ENCODE measurements at regions not wholly inside any gene's neighbourhood (a gene's known extent, or its start where the extent isn't known, plus 50 kb on each side); places are given as distances from the start of the nearest gene placed in this dataset.

DNA sequence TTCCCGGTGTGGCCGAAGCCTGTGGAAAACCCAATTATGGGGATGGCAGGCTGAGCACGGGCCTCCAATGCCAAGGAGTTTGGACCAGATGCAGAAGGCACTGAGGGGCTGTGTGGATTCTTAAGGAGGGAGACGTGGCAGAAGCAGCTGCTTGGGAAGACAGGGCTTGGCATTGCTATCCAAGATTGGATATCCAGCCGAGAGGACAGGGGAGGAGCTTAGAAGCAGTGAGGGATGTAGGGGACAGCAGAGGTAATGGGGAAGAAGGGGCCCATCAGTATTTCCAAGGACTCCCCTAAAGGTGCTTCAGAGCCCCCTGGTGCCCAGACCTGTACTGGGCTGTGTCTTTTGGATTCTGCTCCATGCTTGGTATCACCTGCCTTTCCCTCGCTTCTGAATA lies 112.8 kb upstream of the TLE3 start:
- no peak for DNase-seq

DNA sequence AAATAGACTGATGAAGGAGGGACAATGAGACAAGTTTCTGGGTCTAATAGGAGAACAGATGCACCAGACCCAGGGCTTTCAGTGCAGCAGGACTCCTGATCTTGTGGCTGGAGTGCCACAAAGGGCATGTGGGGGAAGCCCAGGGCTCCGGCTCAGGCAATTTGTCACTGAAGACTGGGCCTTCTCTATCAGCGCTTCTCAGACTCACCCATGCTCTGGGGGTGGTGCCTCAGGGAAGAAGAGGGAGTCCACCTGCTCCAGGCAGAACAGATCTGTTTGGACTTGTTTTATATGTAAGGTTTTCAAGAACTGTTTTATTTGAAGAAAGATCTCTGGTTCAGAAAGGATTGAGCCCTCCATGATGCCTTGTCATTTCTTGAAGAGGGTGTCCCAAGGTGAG lies 112.4 kb upstream of the TLE3 start:
- no peak for DNase-seq

DNA sequence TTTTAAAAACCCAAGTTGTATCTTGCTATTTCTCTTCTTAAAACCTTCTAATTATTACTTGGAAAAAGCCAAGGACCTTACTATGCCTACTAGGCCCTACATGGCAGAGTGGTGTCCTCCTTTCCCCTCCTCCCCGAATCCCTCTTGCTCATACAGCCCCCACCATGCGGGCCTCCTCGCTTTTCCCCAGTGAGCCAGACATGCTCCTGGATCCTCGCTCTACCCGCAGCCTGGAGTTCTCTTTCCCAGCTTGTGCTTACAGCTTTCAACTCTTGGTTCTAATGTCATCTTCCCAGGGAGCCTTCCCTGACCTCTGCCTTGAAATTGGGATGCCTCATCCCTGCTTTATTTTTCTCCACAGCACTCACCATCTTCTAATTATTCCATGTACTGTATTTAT lies 111.8 kb upstream of the TLE3 start:
- no peak for DNase-seq

DNA sequence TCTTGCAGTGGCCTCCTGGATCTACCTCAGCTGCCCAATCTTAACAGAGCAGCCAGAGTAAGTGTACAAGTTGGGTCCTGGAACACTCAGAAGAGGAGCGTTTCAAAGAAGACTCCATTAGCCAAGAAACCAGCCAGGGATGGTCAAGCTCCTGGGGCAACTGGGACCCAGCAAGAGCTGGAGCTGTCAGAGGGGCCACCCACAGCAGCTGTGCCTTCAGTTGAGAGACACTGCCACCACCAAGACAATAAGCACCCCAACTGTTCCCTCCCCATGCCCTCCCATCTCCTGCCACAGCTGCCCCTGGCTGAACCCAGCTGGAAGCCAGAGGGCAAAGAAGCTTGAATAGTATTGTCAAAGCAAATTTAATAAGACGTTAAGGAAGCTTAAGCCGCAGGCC lies 110.6 kb upstream of the TLE3 start:
- no peak for DNase-seq

DNA sequence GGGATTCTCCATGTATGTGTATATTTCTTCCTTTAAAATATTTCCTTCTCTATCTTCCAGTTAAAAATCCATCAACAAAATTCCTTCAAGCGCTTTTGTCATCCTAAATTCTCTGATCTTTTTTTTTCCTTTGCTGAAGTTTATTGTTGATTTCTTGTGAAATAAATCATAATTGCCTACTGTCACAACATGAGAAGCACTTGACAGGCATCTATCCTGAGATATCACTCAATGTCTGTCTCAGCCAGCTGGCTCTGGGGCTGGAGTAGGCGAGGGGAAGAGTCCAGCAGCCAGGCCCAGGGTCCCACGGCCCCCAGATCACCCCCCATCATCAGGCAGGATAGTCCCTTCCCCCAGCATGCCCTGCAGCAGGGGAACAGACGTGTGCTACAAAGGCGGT lies 109.0 kb upstream of the TLE3 start:
- DNase-seq = no peak

DNA sequence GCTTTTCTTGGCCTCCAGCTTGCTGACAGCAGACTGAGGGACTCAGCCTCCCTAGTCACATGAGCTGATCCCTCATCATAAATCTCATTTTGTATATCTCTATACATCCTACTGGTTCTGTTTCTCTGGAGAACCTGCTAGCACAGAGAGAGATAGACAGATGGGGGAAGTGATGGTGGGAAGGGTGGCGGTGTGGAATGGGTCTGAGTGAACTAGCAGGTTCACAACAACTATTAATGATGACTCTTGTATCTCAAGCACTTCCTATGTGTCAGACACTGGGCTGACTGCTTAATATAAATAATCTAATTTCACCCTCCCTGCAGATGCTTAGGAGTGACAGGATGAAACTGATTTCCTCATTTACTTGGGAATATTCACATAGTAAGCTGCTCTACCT lies 106.9 kb upstream of the TLE3 start:
- DNase-seq = no peak

DNA sequence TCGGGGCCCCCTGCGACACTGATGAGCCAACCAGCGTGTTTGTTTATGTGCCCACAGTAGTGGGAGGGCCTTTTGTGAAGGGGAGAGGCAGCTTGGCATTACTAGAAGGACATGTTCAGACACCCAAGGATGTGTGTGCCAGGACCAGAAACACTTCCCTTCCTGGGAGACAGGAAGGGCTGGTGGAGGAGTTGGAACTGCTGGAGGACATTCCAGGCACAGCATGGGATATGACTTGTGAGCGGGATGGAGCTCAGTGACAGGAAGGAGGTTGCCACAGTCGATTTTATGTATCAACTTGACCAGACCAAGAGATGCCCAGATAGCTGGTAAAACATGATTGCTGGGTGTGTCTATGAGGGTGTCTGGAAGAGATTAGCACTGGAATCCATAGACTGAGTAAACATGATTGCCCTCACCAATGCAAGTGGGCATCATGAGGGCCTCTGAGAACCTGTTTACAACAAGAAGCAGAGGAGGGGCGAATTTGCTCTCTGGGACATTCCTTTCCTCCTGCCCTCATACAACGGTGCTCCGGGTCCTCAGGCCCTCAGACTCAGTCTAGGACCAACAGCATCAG lies 106.4 kb upstream of the TLE3 start:
- no peak for DNase-seq

DNA sequence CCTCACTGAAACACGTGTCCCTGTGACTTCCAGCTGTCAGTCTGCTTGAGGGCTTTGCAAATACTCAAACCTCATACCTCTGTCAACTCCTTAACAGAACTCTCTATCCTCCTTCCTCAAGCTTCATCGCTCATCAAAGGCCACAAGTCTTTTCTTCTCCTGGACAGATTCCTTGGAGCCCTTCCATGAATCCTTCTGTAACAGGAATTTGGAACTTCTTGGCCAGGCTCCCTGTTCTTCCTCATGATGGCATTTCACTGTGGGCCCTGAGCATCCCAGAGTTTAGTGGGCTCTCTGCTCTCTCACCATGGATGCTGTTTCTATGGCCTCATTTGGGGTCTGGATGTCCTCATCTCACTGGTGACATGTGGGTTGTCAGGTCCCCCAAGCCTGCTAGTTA lies 105.0 kb upstream of the TLE3 start:
- DNase-seq = no peak

DNA sequence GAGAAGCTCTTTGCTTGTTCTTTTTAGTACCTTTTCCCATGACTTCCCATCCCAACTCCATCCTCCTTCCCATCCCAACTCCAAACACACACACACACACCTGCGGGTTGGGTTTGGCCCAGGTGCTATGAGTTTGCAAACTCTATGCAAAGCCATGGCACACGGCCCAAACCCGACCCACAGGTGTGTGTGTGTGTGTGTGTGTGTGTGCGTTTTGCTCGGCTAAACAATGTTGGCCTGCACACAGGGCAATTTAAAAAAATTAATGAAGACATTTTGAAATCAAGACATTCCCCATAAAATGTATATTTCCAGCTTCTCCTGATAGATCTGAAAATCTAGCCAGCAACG lies 103.7 kb upstream of the TLE3 start:
- no peak for DNase-seq

DNA sequence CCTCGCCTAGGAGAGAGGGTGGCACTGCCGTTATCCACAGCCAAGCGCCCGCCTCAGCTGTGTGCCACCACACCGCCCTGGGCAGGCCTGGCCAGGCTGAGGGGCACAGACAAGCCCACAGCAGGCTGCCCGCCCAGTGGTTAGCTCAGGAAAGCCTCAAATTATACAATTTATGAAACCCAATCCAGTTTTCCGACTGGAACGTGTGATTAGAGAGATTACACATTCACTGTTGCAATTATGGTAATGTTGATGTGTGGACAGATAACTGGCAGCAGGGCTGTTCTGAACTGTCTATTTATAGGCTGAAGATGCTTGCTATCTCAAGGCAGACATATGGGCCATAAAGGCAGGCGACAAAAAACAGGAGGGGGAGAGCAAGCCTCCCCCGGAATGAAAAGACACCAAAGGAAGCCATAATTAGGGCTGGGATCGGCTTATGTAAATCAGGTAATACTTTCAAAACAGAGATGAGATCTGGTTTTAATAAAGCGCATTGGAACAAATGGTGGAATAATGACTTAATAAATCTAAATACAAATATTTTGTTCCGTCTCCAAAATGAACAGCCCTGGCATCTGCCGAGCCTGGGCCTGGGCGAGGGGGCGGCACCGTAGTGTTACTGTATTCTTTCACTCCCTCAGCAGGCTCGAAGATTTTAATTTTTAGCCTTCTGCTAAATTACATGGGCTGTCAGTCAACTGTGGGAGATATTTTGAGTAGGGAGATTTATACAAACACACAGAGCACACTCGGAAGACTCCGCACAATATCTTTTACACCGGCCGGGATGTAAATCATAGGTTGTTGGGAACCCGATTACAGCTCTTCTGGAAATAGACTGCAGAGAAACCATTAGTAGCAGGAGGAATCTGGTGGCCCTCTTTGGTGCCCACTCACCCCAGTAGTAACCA lies 103.1 kb upstream of the TLE3 start:
- peak; percentile 77 for DNase-seq

DNA sequence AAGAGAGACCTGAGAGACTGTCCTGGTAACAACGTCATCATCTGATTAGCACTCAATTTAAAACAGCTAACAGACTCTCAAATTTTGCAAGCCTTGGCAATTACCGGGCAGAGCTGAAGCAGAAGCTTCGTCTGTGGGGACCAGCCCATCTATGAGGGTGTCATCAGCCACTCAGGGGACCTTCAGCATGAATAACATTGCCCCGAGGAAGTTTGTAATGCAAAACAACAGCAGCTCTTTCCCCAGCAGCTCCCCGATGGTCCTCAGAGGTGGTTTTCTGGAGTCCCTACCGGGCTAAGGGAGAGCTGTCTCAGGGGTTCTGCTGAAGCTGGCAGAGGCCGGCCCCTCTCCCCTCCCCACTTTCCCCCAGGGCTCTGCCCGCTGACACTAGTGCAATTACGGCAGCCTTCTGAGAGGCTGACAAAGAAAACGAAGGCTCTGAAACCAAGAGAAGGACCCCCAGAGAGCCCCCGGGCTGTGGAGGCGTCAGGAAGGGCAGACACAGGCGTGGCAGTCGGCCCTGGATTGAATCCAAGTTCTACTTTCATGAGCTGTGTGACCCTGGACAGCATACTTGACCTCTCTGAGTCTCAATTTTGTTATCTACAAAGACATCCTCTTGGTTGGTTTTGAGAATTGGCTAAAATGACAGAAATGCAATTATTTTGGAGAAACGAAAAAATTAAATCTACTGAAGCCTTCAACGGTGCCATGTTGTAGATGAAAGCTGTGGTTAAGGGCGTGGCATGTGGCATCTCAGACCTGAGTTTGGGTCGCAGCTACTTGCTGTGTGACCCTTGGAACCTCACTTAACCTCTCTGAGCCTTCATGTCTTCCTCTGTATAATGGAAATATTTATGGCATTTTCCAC lies 102.1 kb upstream of the TLE3 start:
- DNase-seq = peak; percentile 40

DNA sequence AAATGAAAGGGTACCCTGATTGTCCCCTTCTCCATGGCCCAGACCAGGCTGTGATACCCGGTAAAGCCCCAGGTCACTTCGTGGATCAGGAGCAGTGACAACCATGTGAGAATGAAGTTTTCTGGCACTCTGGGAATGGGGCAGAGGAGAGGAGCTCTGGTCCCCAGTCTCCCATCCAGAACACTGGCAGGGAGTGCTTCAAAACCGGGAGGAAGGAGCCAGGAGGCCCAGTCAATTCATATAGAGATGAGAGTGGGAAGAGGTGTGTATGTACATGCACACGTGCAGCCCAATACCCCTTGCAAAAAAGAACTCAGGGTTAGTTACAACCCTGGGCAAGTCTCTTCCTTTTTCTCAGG lies 101.4 kb upstream of the TLE3 start:
- no peak for DNase-seq

DNA sequence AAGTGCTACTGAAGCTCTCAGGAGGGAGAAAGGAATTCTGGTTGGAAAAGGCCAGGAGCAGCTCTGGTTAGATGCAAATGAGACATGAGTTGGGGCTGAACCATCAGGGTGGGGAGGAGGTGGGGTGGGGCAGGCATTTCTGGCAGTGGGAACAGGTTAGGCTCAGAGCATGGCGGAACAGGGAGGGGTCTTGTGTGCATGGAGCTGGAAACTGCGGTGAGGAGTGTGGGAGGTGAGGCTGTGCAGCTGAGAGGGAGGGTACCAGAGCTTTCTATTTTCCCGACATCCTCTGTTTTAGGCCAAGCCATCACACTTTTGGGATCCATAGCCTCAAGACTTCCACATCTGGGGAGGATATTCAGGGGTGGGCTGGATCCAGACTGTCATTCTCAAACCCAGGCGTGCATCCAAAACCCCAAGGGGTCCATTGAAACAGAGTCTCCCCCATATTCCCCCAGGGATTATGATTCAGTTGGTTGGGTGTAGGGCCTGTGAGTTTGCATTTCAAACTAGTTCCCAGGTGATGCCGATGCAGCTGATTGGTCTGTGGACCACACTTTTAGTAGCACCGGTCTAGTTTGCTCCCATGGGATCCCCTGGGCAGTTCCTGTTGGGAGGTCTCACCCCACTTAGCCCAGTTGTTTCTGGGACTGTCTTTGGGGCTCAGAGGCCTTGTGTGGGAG lies 100.9 kb upstream of the TLE3 start:
- no peak for DNase-seq

DNA sequence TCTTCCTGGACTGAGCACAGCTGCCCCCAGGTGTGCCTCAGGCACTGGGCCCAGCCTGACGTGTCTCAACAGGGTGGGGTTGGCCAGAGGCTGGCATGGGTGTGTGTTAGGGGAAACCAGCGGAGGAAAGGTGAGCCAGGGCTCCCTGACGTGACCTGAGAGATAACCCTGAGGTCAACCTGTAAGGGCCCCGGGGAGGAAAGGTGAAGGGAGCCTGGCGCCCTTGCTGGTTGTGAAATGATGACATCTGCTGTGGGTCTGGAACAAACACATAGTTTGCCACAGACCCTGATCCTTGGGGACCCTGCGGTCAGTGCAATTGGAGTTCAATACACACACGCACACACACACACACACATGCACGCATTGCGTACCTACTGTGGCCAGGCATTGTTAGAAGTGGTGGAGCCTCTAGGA lies 100.2 kb upstream of the TLE3 start:
- DNase-seq = no peak

DNA sequence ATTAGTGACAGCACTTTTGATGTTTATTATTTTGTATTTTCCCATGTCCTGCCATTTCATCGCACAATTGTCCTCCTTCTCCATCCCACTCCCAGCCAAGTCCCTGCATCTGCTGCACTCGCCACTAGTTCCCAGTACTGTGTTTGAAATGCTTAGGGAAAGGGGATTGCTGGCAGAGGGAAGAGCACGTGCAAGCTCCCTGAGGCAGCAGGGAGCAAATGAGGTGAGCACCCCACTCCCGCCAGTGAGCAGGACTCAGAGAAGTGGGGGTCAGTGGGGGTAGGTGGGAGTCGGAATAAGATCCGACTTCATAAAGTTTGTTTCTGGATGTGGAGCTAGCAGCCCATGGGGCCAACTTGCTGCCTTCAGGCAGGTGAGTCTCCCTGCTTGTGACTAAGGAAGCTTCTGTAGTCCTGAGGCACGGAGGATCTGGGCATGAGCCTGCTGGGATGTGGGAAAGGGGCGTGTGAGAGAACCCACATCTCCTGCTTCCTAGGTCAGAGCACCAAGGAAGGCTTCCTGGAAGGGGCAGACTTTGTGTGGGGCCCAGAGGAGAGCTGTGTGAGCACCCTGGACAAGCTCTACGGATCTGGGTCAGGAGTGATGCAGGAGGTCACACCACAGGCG lies 99.7 kb upstream of the TLE3 start:
- DNase-seq = no peak

DNA sequence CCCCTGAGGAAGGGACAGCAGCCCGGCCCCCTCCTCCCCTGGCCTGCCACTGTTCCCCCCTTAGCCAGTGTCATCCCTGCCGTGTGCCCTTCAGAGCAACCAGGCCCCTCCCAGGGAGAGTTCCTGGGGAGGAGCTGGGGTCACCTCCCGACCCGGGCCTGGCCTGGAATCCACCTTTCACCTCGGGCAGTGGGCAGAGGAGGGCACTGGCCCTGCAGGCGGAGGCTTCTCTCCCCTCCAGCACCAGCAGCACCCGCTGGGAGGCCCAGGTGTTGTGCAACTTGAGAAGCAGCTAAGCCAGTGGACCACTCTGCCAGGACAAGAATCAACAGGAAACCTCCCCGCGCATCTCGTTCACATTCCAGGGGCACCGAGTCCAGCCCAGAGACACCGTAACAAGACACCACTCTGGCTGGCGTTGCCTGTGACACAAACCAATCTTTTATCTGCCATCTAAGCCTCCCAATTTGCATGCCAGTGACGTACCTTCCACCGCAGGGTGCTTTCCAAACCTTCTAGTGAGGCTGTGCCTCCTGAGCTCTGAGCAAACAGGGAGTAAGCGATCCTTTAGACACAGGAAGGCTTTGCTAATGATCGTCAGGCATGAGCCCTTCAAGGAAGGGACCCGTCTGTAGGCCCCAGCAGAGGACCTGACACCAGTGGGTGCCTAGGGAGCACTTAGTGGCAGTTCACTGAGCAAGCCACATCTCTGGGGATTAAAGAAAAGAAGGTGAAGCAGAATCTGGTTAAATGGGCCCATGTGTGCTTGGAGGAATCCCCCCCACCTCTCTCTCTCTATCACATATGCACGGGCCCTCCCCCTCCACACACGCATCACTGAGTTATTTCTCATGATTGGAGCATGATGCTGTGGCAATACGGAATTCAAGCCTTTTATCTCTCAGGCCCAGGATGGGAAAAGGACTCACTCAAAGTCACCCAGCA lies 98.9 kb upstream of the TLE3 start:
- DNase-seq = peak; percentile 71

DNA sequence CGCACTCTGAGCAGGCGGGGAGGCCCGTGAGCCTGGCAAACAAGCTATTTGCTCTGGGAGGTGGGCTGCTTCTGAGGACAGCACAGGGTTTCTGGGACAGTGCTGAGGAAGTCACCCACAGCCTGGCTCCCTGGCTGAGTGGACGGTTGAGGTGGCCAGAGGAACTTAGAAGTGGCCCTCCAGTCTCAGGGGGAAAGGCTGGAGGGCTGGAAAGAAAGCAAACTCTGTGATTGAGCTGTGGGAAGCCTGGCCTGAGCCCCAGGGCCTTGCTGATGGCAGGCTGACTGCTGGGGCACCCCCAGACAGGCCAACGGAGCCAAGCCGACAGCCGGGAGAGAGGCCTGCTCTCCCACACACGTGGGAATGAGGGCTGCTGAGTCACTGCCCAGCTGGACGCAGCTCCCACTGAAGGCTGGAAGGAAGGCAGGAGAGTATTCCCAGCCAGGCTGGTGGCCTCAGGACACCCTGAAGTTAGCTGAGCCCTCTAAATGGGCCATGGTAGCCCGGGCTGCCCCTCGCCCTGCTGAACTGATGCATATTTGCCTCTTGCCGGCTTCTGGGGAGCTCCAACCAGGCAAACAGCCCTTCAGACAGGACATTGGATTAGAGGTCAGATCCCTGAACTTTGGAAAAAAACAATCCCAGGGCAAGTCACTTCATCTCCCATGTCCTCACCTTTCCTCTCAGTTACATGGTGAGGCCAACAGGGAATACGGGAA lies 98.0 kb upstream of the TLE3 start:
- no peak for DNase-seq

DNA sequence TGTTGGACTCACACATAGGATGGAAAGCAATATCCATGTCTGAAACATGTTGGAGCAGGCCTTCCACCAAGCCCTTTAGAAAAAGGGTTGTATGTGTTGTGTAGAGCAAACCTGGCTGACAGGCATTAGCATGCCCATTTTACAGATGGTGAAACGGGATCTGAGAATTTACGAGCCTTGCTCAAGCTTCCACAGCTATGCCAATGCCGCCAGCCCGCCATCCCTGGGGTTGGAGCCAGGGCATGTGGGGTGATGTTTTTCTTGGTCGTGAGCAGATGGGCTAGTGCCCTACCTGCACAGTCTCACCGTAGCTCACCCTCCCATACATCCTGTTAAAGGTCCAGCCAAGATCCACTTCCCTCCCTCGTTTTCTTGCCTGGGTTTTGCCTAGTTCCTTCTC lies 97.5 kb upstream of the TLE3 start:
- DNase-seq = no peak

DNA sequence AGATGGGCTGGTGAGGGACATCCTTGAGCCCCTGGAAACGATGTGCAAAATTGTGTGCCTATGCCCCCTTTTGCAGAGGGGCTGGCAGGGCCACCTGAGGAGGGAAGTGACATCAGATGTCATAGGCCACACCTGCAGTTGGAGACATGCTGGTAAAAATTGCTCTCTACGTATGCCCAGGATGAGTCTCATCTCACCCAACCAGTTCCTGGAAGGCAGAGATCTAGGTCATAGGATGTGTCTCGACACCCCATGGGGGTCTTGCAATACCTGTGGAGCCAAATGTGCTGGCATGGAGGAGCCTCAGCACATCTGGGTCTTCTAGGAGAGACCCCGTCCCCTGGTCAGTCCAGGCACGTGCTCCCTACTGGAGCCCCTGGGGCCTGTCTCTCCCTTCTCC lies 96.5 kb upstream of the TLE3 start:
- DNase-seq = no peak

DNA sequence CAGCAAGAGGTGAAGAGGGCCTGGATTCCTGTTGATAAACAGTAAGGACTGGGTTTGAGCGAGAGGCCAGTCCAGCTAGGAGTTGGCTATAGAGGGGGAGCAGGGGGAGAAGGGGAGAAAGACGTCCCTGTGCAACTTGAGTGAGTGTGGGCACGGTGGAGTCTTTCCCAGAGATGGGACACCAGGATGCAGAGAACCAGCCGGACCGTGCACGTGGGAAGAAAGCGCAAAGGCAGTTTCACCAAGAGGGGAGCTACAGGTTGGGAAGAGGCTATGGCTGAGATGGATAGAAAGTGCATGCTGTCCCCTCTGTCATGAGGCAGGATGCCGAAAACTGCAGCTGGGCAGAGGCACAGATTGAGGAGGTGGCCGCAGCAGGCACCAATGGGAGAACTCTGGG lies 96.0 kb upstream of the TLE3 start:
- no peak for DNase-seq

DNA sequence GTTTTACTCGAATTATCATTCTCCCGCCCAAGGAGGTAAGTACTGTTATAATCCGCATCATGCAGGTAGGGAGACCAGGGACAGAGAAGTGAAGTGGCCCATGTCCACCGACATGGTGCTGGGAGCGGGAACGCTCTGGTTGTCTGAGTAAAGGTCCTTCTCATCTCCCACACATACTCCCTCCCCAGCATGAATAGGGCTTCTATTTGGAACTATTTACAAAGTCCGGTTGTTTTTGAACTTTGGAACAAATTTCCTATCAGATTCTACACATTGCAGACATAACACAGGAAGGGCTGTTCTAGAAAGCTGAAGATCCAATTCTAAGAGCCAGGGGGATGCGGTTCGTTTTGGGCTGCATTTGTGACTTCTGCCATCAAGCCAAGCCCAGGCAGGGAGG lies 94.8 kb upstream of the TLE3 start:
- no peak for DNase-seq
